ENCODE measurements at regions not wholly inside any gene's neighbourhood (a gene's known extent, or its start where the extent isn't known, plus 50 kb on each side); places are given as distances from the start of the nearest gene placed in this dataset.
A peak's percentile ranks its signal among the peaks of the same experiment; 100 is the strongest.

GRCh38 chr4:63558709-63559108 is 850.5 kb downstream of the TECRL start:
- in situ Hi-C loops (cut with HindIII; ENCODE audit: low pct_unique_long_range_greater_than_20kb, low sequenced_read_pairs): no loop called here
- DNase-seq (ENCODE audit: low read depth in 1 of 2, low spot score in 1 of 2): no peak
- TF ChIP-seq JUND (IDR thresholded peaks at IDR 0.05; ENCODE audit: low read depth): no peak

- in situ Hi-C loops (cut with HindIII; ENCODE audit: low pct_unique_long_range_greater_than_20kb, low sequenced_read_pairs): no loop called here
- no peak for TF ChIP-seq JUND (IDR thresholded peaks at IDR 0.05; ENCODE audit: low read depth)
- no peak for DNase-seq (ENCODE audit: low read depth in 1 of 2, low spot score in 1 of 2)
Measured at GRCh38 chr4:63556332-63556731, 852.9 kb downstream of the TECRL start.

GRCh38 chr4:63553123-63553522 is 856.1 kb downstream of the TECRL start:
- in situ Hi-C loops (cut with HindIII; ENCODE audit: low pct_unique_long_range_greater_than_20kb, low sequenced_read_pairs): no loop called here
- DNase-seq (ENCODE audit: low read depth in 1 of 2, low spot score in 1 of 2): no peak
- TF ChIP-seq JUND (IDR thresholded peaks at IDR 0.05; ENCODE audit: low read depth): no peak

GRCh38 chr4:63541828-63542227 is 867.4 kb downstream of the TECRL start:
- in situ Hi-C loops (cut with HindIII; ENCODE audit: low pct_unique_long_range_greater_than_20kb, low sequenced_read_pairs): no loop called here
- TF ChIP-seq JUND (IDR thresholded peaks at IDR 0.05; ENCODE audit: low read depth): no peak
- no peak for DNase-seq (ENCODE audit: low read depth in 1 of 2, low spot score in 1 of 2)

GRCh38 chr4:63529581-63530337 is 879.5 kb downstream of the TECRL start:
- in situ Hi-C loops (cut with HindIII; ENCODE audit: low pct_unique_long_range_greater_than_20kb, low sequenced_read_pairs): no loop called here
- no peak for DNase-seq (ENCODE audit: low read depth in 1 of 2, low spot score in 1 of 2)
- no peak for TF ChIP-seq JUND (IDR thresholded peaks at IDR 0.05; ENCODE audit: low read depth)

- in situ Hi-C loops (cut with HindIII; ENCODE audit: low pct_unique_long_range_greater_than_20kb, low sequenced_read_pairs): no loop called here
- peak in 1 of 2 experiments; percentile 13 for DNase-seq (ENCODE audit: low read depth in 1 of 2, low spot score in 1 of 2)
Measured at GRCh38 chr4:63528256-63528991, 880.8 kb downstream of the TECRL start.

GRCh38 chr4:63526251-63526650 is 883.0 kb downstream of the TECRL start:
- in situ Hi-C loops (cut with HindIII; ENCODE audit: low pct_unique_long_range_greater_than_20kb, low sequenced_read_pairs): no loop called here
- DNase-seq (ENCODE audit: low read depth in 1 of 2, low spot score in 1 of 2): no peak
- TF ChIP-seq JUND (IDR thresholded peaks at IDR 0.05; ENCODE audit: low read depth): no peak

More at GRCh38 chr4:63528256-63528991, 880.8 kb downstream of the TECRL start:
- TF ChIP-seq JUND (IDR thresholded peaks at IDR 0.05; ENCODE audit: low read depth): no peak

- in situ Hi-C loops (cut with HindIII; ENCODE audit: low pct_unique_long_range_greater_than_20kb, low sequenced_read_pairs): no loop called here
- TF ChIP-seq JUND (IDR thresholded peaks at IDR 0.05; ENCODE audit: low read depth): no peak
- no peak for DNase-seq (ENCODE audit: low read depth in 1 of 2, low spot score in 1 of 2)
Measured at GRCh38 chr4:63524764-63525163, 884.5 kb downstream of the TECRL start.

- in situ Hi-C loops (cut with HindIII; ENCODE audit: low pct_unique_long_range_greater_than_20kb, low sequenced_read_pairs): no loop called here
- no peak for DNase-seq (ENCODE audit: low read depth in 1 of 2, low spot score in 1 of 2)
- no peak for TF ChIP-seq JUND (IDR thresholded peaks at IDR 0.05; ENCODE audit: low read depth)
Measured at GRCh38 chr4:63505714-63506460, 903.4 kb downstream of the TECRL start.

GRCh38 chr4:63493265-63493664 is 916.0 kb downstream of the TECRL start:
- in situ Hi-C loops (cut with HindIII; ENCODE audit: low pct_unique_long_range_greater_than_20kb, low sequenced_read_pairs): no loop called here
- no peak for TF ChIP-seq JUND (IDR thresholded peaks at IDR 0.05; ENCODE audit: low read depth)
- no peak for DNase-seq (ENCODE audit: low read depth in 1 of 2, low spot score in 1 of 2)

GRCh38 chr4:63492515-63492914 is 916.7 kb downstream of the TECRL start:
- in situ Hi-C loops (cut with HindIII; ENCODE audit: low pct_unique_long_range_greater_than_20kb, low sequenced_read_pairs): no loop called here
- TF ChIP-seq JUND (IDR thresholded peaks at IDR 0.05; ENCODE audit: low read depth): no peak
- no peak for DNase-seq (ENCODE audit: low read depth in 1 of 2, low spot score in 1 of 2)

- DNase-seq (ENCODE audit: low read depth in 1 of 2, low spot score in 1 of 2): no peak
- TF ChIP-seq JUND (IDR thresholded peaks at IDR 0.05; ENCODE audit: low read depth): no peak
- in situ Hi-C loops (cut with HindIII; ENCODE audit: low pct_unique_long_range_greater_than_20kb, low sequenced_read_pairs): no loop called here
Measured at GRCh38 chr4:63464393-63464792, 944.9 kb downstream of the TECRL start.

GRCh38 chr4:63460075-63460474 is 949.2 kb downstream of the TECRL start:
- TF ChIP-seq JUND (IDR thresholded peaks at IDR 0.05; ENCODE audit: low read depth): no peak
- no peak for DNase-seq (ENCODE audit: low read depth in 1 of 2, low spot score in 1 of 2)
- in situ Hi-C loops (cut with HindIII; ENCODE audit: low pct_unique_long_range_greater_than_20kb, low sequenced_read_pairs): no loop called here

Data from T47D (cell line).